Gastroesophageal sphincter (tissue), 4 donors: ENCODE measurements at regions not wholly inside any gene's neighbourhood (a gene's known extent, or its start where the extent isn't known, plus 50 kb on each side); places are given as distances from the start of the nearest gene placed in this dataset.

Source experiments
- ATAC-seq: fragments of 150-250 bp; one replicate; pipeline ENCODE4 v1.9.1; 2016; ENCODE audit warnings: mild to moderate bottlenecking, moderate library complexity
- H3K27ac ChIP-seq, 4 donors: fragments of 200-600 bp; sonication (generic) in 3 of 4; 1 replicate in 3 of 4; 2 replicates in 1 of 4; pipeline ENCODE4 v1.5.1; 2016 to 2019
- H3K27me3 ChIP-seq: fragments of 200-600 bp; sonication (generic); one replicate; pipeline ENCODE4 v1.5.1; 2019
- H3K36me3 ChIP-seq, 2 donors: fragments of 200-600 bp; sonication (generic); one replicate each; pipeline ENCODE4 v1.5.1; 2019; ENCODE audit warnings: control low read depth in 1 of 2
- H3K4me1 ChIP-seq, 3 donors: fragments of 200-600 bp; sonication (generic); 1 replicate in 2 of 3; 2 replicates in 1 of 3; pipeline ENCODE4 v1.5.1; 2016 to 2019; ENCODE audit warnings: control low read depth in 2 of 3
- H3K4me3 ChIP-seq, 2 donors: fragments of 200-600 bp; sonication (generic); one replicate each; pipeline ENCODE4 v1.5.1; 2019; ENCODE audit warnings: mild to moderate bottlenecking in 1 of 2, moderate library complexity in 1 of 2
- H3K9me3 ChIP-seq, 3 donors: fragments of 200-600 bp; sonication (generic); one replicate each; pipeline ENCODE4 v1.5.1; 2017 to 2019; ENCODE audit warnings: control low read depth in 2 of 3
- CTCF ChIP-seq, 4 experiments: fragments of 200-600 bp in 2 of 4; fragments of 450-650 bp in 2 of 4; sonication (generic) in 1 of 4; IDR thresholded peaks; one replicate each; pipeline ENCODE4 v1.5.1; 2017 to 2019; ENCODE audit warnings: antibody characterized with exemption in 4 of 4, mild to moderate bottlenecking in 2 of 4, moderate library complexity in 2 of 4
- EP300 ChIP-seq: sonication (generic); formaldehyde crosslinking; IDR thresholded peaks from one replicate; pipeline ENCODE4 v1.6.1; 2017; ENCODE audit warnings: antibody characterized with exemption, mild to moderate bottlenecking
- POLR2A ChIP-seq, 2 donors: fragments of 450-650 bp; IDR thresholded peaks; one replicate each; pipeline ENCODE4 v1.6.1; 2017; ENCODE audit warnings: antibody characterized with exemption in 2 of 2, mild to moderate bottlenecking in 2 of 2, moderate library complexity in 1 of 2
- POLR2AphosphoS5 ChIP-seq: sonication (generic); formaldehyde crosslinking; IDR thresholded peaks from one replicate; pipeline ENCODE4 v1.6.1; 2017; ENCODE audit warnings: antibody characterized with exemption
- WGBS, 2 donors: methylation state at CpG; one replicate each; pipeline ENCODE4 v1.1.5; 2018; ENCODE audit warnings: low coverage in 1 of 2; 5-methylcytosine and 5-hydroxymethylcytosine counted together

GRCh38 chr22:27298332-27298731 lies 503.2 kb downstream of the MN1 start:
- 40 to 79% methylated on average over 1 to 2 of the region's 7 CpGs for WGBS, 2 donors

DNA sequence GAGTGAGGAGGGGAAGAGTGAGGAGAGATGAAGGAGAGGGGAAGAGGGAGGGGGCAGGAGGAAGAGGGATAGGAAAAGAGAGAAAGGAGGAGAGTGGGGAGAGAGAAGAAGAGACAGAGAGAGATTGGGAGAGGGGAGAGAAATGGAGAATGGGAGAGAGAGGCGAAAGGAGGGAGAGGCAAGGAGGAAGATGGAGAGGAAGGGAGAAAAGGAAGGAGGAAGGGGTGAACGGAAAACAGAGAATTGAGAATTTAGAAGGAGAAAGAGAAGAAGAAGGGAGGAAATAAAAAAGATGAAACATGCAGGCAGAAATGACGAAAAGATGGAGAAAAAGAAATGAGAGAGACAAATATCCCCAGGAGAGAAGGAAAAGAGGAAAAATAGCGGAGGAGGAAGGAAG lies 502.8 kb downstream of the MN1 start:
- H3K4me3 ChIP-seq: peak overlapping the region in 1 of 2 donors; percentile 26
- H3K4me1 ChIP-seq: peaks cover 0 to 7% (median 0%) of the 10 kb centered on the region in 3 donors
- ATAC-seq: no peak
- 33 to 38% methylated on average over 4 of the region's 4 CpGs for WGBS, 2 donors
- H3K36me3 ChIP-seq: no peaks in the 10 kb centered on the region
- no peaks in the 10 kb centered on the region for H3K9me3 ChIP-seq
- peak overlapping the region in 1 of 4 donors; percentile 40 for H3K27ac ChIP-seq
- peaks cover 66% of the 10 kb centered on the region for H3K27me3 ChIP-seq
- TF ChIP-seq POLR2AphosphoS5: no peak
- TF ChIP-seq CTCF (IDR thresholded peaks at IDR 0.05): no peak
- no peak for TF ChIP-seq EP300
- TF ChIP-seq POLR2A (IDR thresholded peaks at IDR 0.05): no peak

More at GRCh38 chr22:27298332-27298731, 503.2 kb downstream of the MN1 start:
- Histone ChIP-seq H3K4me3 (no peak overlapping the region), H3K4me1 (peaks cover 0 to 7% (median 0%) of the 10 kb centered on the region in 3 donors), H3K27ac (no peak overlapping the region), H3K27me3 (peaks cover 66% of the 10 kb centered on the region), H3K9me3 (no peaks in the 10 kb centered on the region), H3K36me3 (no peaks in the 10 kb centered on the region)
- TF ChIP-seq POLR2AphosphoS5 (no peak), EP300 (no peak), POLR2A (IDR thresholded peaks at IDR 0.05) (no peak), CTCF (IDR thresholded peaks at IDR 0.05) (no peak)
- no peak for ATAC-seq

DNA sequence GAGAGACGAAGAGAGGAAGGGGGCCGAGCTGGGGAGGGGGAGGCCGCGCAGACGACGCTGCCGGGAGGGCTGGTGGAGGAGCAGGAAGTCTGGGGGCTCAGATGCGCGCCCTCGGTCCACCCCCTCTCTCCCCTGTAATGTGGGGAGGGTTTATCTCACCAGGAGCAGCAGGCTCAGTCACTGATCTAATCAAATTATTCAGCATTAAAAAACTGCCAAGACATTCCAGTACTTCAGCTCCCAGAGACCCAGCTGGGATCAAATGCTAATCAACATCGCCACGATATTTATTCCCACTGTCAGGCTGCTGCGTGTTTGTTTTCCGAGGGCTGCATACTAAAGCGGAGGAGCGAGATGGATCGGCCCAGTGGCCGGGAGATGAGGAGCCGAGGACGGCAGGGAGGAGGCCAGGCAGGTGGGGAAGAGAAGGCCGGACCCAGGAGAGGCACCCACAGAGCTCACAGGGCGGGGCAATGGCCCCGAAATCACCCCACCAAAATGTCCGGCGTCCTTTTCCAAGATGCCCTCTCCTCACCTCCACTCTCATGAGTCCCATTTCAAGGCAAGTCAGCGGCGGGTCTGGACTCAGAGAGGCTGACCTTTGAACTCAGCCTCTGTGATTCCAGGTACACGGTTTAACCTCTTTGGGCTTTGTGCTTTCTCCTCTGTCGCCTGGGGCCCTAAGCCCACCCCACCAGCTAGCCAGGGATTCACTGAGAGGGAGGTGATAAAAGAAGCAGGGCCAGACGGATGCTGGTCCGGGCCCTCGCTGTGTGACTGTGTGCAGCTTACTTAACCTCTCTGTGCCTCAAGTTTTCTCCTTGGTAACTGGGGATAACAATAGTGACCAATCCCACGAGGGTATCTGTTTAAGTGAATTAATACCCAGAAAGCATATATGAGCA lies 502.1 kb downstream of the MN1 start:
- no peak for TF ChIP-seq CTCF (IDR thresholded peaks at IDR 0.05)
- no peak for TF ChIP-seq POLR2AphosphoS5
- no peak for TF ChIP-seq POLR2A (IDR thresholded peaks at IDR 0.05)
- TF ChIP-seq EP300: no peak
- WGBS, 2 donors: 34 to 37% methylated on average over 17 to 18 of the region's 33 CpGs
- H3K9me3 ChIP-seq: no peaks in the 10 kb centered on the region
- H3K4me3 ChIP-seq: peak overlapping the region in 1 of 2 donors; percentile 26
- peak overlapping the region in 1 of 4 donors; percentile 40 for H3K27ac ChIP-seq
- no peaks in the 10 kb centered on the region for H3K36me3 ChIP-seq
- peak; percentile 27 for ATAC-seq
- H3K4me1 ChIP-seq: no peaks in the 10 kb centered on the region
- peaks cover 66% of the 10 kb centered on the region for H3K27me3 ChIP-seq

GRCh38 chr22:27300536-27301285 lies 500.8 kb downstream of the MN1 start:
- Histone ChIP-seq H3K4me1 (no peaks in the 10 kb centered on the region), H3K36me3 (no peaks in the 10 kb centered on the region), H3K27ac (no peak overlapping the region), H3K4me3 (no peak overlapping the region), H3K9me3 (no peaks in the 10 kb centered on the region), H3K27me3 (peaks cover 62% of the 10 kb centered on the region)
- TF ChIP-seq EP300 (no peak), CTCF (IDR thresholded peaks at IDR 0.05) (no peak), POLR2AphosphoS5 (no peak), POLR2A (IDR thresholded peaks at IDR 0.05) (no peak)
- WGBS, 2 donors: 86 to 95% methylated on average over 6 to 13 of the region's 16 CpGs
- ATAC-seq: no peak
